Stomach (tissue), 8 donors: ENCODE measurements at regions not wholly inside any gene's neighbourhood (a gene's known extent, or its start where the extent isn't known, plus 50 kb on each side); places are given as distances from the start of the nearest gene placed in this dataset.

Experiments used
- DNase-seq, 2 donors: peaks; one replicate each; pipeline versions ENCODE4 v3.0.0 to v3.0.0-alpha.2; 2013 to 2019
- H3K27ac ChIP-seq, 5 donors: fragments of 200-600 bp in 4 of 5; sonication (generic) in 4 of 5; one replicate each; pipeline ENCODE4 v1.5.1; 2013 to 2019; ENCODE audit warnings: mild to moderate bottlenecking in 1 of 5, moderate library complexity in 1 of 5
- H3K27me3 ChIP-seq, 3 donors: fragments of 200-600 bp; sonication (generic); one replicate each; pipeline ENCODE4 v1.5.1; 2017 to 2019; ENCODE audit warnings: mixed run types in 1 of 3
- H3K36me3 ChIP-seq, 4 donors: fragments of 200-600 bp; sonication (generic); 1 replicate in 3 of 4; 2 replicates in 1 of 4; pipeline ENCODE4 v1.5.1; 2016 to 2019
- H3K4me1 ChIP-seq, 4 donors: fragments of 200-600 bp; sonication (generic); one replicate each; pipeline ENCODE4 v1.5.1; 2016 to 2019
- H3K4me3 ChIP-seq, 4 donors: fragments of 200-600 bp; sonication (generic) in 3 of 4; one replicate each; pipeline ENCODE4 v1.5.1; 2016 to 2019; ENCODE audit warnings: mild to moderate bottlenecking in 1 of 4
- H3K9me3 ChIP-seq, 4 donors: fragments of 200-600 bp; sonication (generic); one replicate each; pipeline ENCODE4 v1.5.1; 2016 to 2019
- CTCF ChIP-seq, 7 experiments: fragments of 450-650 bp in 4 of 7; fragments of 200-600 bp in 3 of 7; sonication (generic) in 3 of 7; IDR thresholded peaks; one replicate each; pipeline ENCODE4 v1.5.1; 2016 to 2019; ENCODE audit warnings: antibody characterized with exemption in 7 of 7, control low read depth in 2 of 7, mild to moderate bottlenecking in 1 of 7
- EP300 ChIP-seq: sonication (generic); formaldehyde crosslinking; IDR thresholded peaks from one replicate; pipeline ENCODE4 v1.6.1; 2017; ENCODE audit warnings: antibody characterized with exemption
- POLR2A ChIP-seq, 4 donors: fragments of 450-650 bp; IDR thresholded peaks; one replicate each; pipeline ENCODE4 v1.6.1; 2016; ENCODE audit warnings: antibody characterized with exemption in 4 of 4, control low read depth in 2 of 4, mild to moderate bottlenecking in 1 of 4, moderate library complexity in 1 of 4
- POLR2AphosphoS5 ChIP-seq, 3 donors: sonication (generic); formaldehyde crosslinking; IDR thresholded peaks; one replicate each; pipeline ENCODE4 v1.6.1; 2016; ENCODE audit warnings: antibody characterized with exemption in 3 of 3
- WGBS, 5 donors: extraction: QIAGEN DNeasy Blood & Tissue Kit in 3 of 5; methylation state at CpG; one replicate each; pipeline versions ENCODE4 v1.1.5 to v1.1.7; 2013 to 2018; 5-methylcytosine and 5-hydroxymethylcytosine counted together
- intact Hi-C: fragments of 100-400 bp; cut with DNase I; formaldehyde crosslinking; loops from one replicate; pipeline ENCODE4 v1.15.1; 2023; ENCODE audit warnings: low total_unique reads
- donor health status: healthy with polysubstance abuse.
- donor health status: Bipolar disorder and iron deficiency.
- donor health status: healthy.

- DNase-seq = no peak
- Histone ChIP-seq H3K4me3 (no peak overlapping the region), H3K27ac (no peak overlapping the region), H3K27me3 (no peaks in the 10 kb centered on the region), H3K4me1 (no peaks in the 10 kb centered on the region), H3K36me3 (no peaks in the 10 kb centered on the region), H3K9me3 (no peaks in the 10 kb centered on the region)
- WGBS, 5 donors = 47 to 59% (median 55%) methylated on average over 3 of the region's 3 CpGs
- TF ChIP-seq EP300 = no peak
- TF ChIP-seq POLR2A (IDR thresholded peaks at IDR 0.05) = no peak
- no peak for TF ChIP-seq CTCF (IDR thresholded peaks at IDR 0.05)
- TF ChIP-seq POLR2AphosphoS5 (IDR thresholded peaks at IDR 0.05) = no peak
- intact Hi-C loops = no loop called here
These were observed 582.0 kb downstream of the BCL11B start for GRCh38 chr14:98689951-98690350.

GRCh38 chr14:98692832-98693231, 579.2 kb downstream of the BCL11B start:
- WGBS, 5 donors = 58 to 75% (median 67%) methylated on average over 5 of the region's 5 CpGs
- H3K4me3 ChIP-seq = no peak overlapping the region
- DNase-seq = no peak
- H3K9me3 ChIP-seq = peaks cover 0 to 10% (median 3%) of the 10 kb centered on the region in 4 donors
- H3K36me3 ChIP-seq = no peaks in the 10 kb centered on the region
- TF ChIP-seq CTCF (IDR thresholded peaks at IDR 0.05) (no peak), POLR2A (IDR thresholded peaks at IDR 0.05) (no peak), POLR2AphosphoS5 (IDR thresholded peaks at IDR 0.05) (no peak), EP300 (no peak)
- no peaks in the 10 kb centered on the region for H3K27me3 ChIP-seq
- no peak overlapping the region for H3K27ac ChIP-seq
- H3K4me1 ChIP-seq = no peaks in the 10 kb centered on the region
- intact Hi-C loops = no loop called here

GRCh38 chr14:98694541-98694940, 577.5 kb downstream of the BCL11B start:
- TF ChIP-seq CTCF (IDR thresholded peaks at IDR 0.05) = no peak
- intact Hi-C loops = no loop called here

DNA sequence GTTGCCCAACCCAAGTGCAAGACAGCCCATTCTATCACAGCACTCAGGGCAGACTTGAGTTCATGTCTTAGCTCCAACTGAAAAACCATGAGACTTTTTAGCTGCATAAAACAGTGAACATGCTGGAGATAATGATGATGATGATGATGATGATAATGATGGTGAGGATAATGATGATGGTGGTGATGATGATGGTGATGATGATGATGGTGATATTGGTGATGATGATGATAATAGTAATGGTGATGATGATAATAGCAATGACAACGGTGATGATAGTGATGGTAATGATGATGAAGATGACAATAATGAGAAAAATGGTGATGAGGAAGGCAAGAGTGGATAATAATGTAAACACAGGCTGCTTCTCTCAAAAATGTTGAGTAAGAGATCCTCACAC, 576.2 kb downstream of the BCL11B start:
- Histone ChIP-seq H3K36me3 (no peaks in the 10 kb centered on the region), H3K4me1 (no peaks in the 10 kb centered on the region), H3K4me3 (no peak overlapping the region), H3K27ac (no peak overlapping the region), H3K27me3 (no peaks in the 10 kb centered on the region), H3K9me3 (peaks cover 0 to 10% (median 3%) of the 10 kb centered on the region in 4 donors)
- WGBS, 5 donors = 77 to 95% (median 84%) methylated on average over 1 of the region's 1 CpG
- no peak for DNase-seq
- TF ChIP-seq CTCF (IDR thresholded peaks at IDR 0.05) (no peak), POLR2A (IDR thresholded peaks at IDR 0.05) (no peak), EP300 (no peak), POLR2AphosphoS5 (IDR thresholded peaks at IDR 0.05) (no peak)
- intact Hi-C loops = no loop called here

More at GRCh38 chr14:98694541-98694940, 577.5 kb downstream of the BCL11B start:
- H3K9me3 ChIP-seq = peaks cover 0 to 10% (median 3%) of the 10 kb centered on the region in 4 donors
- H3K27ac ChIP-seq = no peak overlapping the region
- DNase-seq = no peak
- no peaks in the 10 kb centered on the region for H3K36me3 ChIP-seq
- H3K4me1 ChIP-seq = no peaks in the 10 kb centered on the region
- H3K4me3 ChIP-seq = no peak overlapping the region
- H3K27me3 ChIP-seq = no peaks in the 10 kb centered on the region

GRCh38 chr14:98698341-98698740, 573.7 kb downstream of the BCL11B start:
- Histone ChIP-seq H3K4me3 (no peak overlapping the region), H3K27ac (no peak overlapping the region), H3K4me1 (no peaks in the 10 kb centered on the region), H3K36me3 (no peaks in the 10 kb centered on the region), H3K9me3 (peaks cover 0 to 10% (median 3%) of the 10 kb centered on the region in 4 donors), H3K27me3 (peaks cover 0 to 12% (median 0%) of the 10 kb centered on the region in 3 donors)
- 74 to 100% (median 85%) methylated on average over 2 to 3 of the region's 3 CpGs for WGBS, 5 donors
- intact Hi-C loops = no loop called here
- no peak for DNase-seq
- TF ChIP-seq EP300 = no peak
- TF ChIP-seq POLR2AphosphoS5 (IDR thresholded peaks at IDR 0.05) = no peak
- no peak for TF ChIP-seq POLR2A (IDR thresholded peaks at IDR 0.05)
- TF ChIP-seq CTCF (IDR thresholded peaks at IDR 0.05) = no peak
